AG04450 (cell line): ENCODE measurements at regions not wholly inside any gene's neighbourhood (a gene's known extent, or its start where the extent isn't known, plus 50 kb on each side); places are given as distances from the start of the nearest gene placed in this dataset.

Source experiments
- CTCF ChIA-PET: fragments of 300-600, 350-600 bp; formaldehyde crosslinking; extraction: SDS; loops from one replicate; lab custom pipeline; 2022; ENCODE audit warnings: antibody characterized with exemption, inconsistent platforms; lab: Charles Lee
- POLR2A ChIA-PET: fragments of 350-600 bp; formaldehyde crosslinking; extraction: SDS; loops from one replicate; lab custom pipeline; 2021; ENCODE audit warnings: antibody characterized with exemption, inconsistent platforms; lab: Yijun Ruan, JAX
- DNase-seq: peaks from one replicate; pipeline ENCODE4 v3.0.0-alpha.2; 2011; ENCODE audit warnings: low read depth, low spot score
- H3K27ac ChIP-seq: one replicate; pipeline ENCODE4 v1.5.1; 2012; ENCODE audit warnings: low read depth, low read length, control low read depth
- H3K27me3 ChIP-seq: one replicate; pipeline ENCODE4 v1.6.0; 2012; ENCODE audit warnings: low read length; ENCODE audit not compliant: control insufficient read depth, insufficient read depth
- H3K4me3 ChIP-seq: 2 replicates; pipeline ENCODE4 v1.5.1; 2011; ENCODE audit warnings: mild to moderate bottlenecking, low read depth, low read length, control low read depth
- H3K9me3 ChIP-seq: 2 replicates; pipeline ENCODE4 v1.5.1; 2012; ENCODE audit warnings: low read length; ENCODE audit not compliant: control insufficient read depth, insufficient read depth
- TF ChIP-seq, protein P1 (sequence below): IDR thresholded peaks from 2 replicates; pipeline ENCODE4 v1.5.1; 2011; ENCODE audit warnings: low read depth, low read length, control low read depth, inconsistent platforms

DNA sequence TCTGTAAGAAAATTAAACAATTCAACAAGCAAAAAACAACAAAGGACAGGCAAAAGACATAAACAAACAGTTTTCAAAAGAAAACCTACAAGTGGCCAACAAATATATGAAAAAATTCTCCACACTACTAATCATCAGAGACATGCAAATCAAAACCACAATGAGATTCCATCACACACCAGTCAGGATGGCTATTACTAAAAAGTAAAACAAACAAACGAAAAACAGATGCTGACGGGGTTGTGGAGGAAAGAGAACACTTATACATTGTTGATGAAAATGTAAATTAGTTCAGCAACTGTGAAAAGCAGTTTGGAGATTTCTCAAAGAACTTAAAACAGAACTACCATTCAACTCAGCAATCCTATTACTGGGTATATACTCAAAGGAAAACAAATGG lies 537.6 kb downstream of the HDGFL1 start:
- Histone ChIP-seq H3K27ac (no peak overlapping the region), H3K27me3 (no peaks in the 10 kb centered on the region), H3K4me3 (no peak overlapping the region), H3K9me3 (no peaks in the 10 kb centered on the region; the same call in none of the 2 replicates)
- peak; percentile 69 for DNase-seq
- ChIA-PET CTCF (no interaction called here), POLR2A (no interaction called here)
- TF ChIP-seq, protein P1, sequence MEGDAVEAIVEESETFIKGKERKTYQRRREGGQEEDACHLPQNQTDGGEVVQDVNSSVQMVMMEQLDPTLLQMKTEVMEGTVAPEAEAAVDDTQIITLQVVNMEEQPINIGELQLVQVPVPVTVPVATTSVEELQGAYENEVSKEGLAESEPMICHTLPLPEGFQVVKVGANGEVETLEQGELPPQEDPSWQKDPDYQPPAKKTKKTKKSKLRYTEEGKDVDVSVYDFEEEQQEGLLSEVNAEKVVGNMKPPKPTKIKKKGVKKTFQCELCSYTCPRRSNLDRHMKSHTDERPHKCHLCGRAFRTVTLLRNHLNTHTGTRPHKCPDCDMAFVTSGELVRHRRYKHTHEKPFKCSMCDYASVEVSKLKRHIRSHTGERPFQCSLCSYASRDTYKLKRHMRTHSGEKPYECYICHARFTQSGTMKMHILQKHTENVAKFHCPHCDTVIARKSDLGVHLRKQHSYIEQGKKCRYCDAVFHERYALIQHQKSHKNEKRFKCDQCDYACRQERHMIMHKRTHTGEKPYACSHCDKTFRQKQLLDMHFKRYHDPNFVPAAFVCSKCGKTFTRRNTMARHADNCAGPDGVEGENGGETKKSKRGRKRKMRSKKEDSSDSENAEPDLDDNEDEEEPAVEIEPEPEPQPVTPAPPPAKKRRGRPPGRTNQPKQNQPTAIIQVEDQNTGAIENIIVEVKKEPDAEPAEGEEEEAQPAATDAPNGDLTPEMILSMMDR = no peak

DNA sequence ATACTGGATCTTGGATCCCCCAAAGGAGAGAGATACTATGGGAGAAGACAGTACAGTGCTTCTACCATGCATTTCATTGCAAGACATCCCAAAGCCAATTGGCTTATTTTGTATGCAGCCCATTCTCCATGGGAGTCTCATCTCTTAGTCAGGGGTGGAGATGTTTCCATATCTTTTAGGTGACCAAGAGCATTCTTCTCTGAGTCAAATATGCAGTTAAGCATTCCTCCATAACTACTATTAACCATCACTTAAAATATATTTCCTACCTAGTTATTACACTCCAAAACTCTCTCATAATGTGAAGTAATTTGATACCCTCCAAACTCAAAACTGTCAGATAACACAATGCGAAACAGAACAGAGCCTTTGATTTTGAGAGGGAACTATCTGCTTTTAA lies 542.6 kb downstream of the HDGFL1 start:
- TF ChIP-seq, protein P1 = no peak
- Histone ChIP-seq H3K4me3 (no peak overlapping the region), H3K27me3 (no peaks in the 10 kb centered on the region), H3K27ac (no peak overlapping the region), H3K9me3 (peaks cover 11% of the 10 kb centered on the region; the same call in 1 of the 2 replicates)
- ChIA-PET CTCF (no interaction called here), POLR2A (no interaction called here)
- DNase-seq = peak; percentile 11

DNA sequence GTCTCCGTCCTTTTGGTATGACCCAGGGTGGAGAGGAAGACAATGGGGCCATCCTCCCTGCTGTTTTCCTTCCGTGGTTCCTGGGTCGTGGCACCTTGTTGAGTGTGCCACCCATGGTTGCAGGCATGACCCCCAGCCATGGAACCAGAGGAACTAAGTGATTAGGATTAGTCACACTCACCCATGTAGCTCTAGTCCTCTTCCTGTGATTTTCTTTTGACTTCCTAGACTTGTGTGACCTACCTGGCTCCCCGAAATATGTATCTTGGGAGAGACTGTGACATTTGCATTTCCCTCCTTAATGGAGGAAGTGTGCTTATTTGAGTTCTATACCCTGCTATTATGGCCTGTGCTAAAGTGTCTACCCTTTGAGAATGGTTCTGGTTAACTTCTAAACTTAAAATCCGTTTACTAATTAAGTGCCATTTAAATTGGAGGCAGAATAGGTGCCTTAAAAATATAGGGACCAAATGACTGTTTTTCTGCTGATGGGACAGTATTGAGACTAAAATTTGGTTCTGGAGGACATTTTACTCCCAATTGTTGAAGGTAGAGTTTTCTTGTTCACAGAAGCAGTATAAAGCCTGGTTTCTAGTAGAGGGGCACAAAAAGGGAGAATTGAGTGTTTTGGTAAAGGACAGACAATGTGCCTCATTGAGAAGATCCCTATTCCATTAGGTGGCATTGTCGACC lies 545.6 kb downstream of the HDGFL1 start:
- H3K9me3 ChIP-seq = peaks cover 11% of the 10 kb centered on the region; the same call in 1 of the 2 replicates
- CTCF ChIA-PET = no interaction called here
- POLR2A ChIA-PET = no interaction called here
- no peak overlapping the region for H3K27ac ChIP-seq
- DNase-seq = no peak
- no peak overlapping the region for H3K4me3 ChIP-seq
- TF ChIP-seq, protein P1 = no peak
- no peaks in the 10 kb centered on the region for H3K27me3 ChIP-seq

DNA sequence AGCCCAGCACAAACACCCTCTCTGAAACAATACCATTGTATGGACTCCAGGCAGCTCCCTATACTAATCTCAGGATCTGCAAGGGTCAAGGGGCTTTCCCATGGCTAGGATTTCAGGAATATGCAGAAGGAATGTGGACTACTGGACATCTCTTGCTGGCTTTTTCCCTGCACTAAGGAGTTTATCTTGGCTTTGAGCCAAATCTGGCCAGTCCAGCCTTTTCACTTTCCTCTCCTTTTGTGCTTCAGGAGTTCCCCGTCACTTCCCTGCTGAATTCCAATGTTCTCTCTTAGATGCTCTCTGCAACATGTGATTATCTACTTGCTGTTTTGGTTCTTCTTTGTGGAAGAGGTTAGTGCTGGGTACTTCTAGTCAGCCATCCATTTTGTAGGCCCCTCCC lies 568.2 kb downstream of the HDGFL1 start:
- ChIA-PET CTCF (no interaction called here), POLR2A (no interaction called here)
- H3K4me3 ChIP-seq = no peak overlapping the region
- TF ChIP-seq, protein P1 = no peak
- H3K27me3 ChIP-seq = no peaks in the 10 kb centered on the region
- H3K27ac ChIP-seq = no peak overlapping the region
- peaks cover 8% of the 10 kb centered on the region for H3K9me3 ChIP-seq
- no peak for DNase-seq

DNA sequence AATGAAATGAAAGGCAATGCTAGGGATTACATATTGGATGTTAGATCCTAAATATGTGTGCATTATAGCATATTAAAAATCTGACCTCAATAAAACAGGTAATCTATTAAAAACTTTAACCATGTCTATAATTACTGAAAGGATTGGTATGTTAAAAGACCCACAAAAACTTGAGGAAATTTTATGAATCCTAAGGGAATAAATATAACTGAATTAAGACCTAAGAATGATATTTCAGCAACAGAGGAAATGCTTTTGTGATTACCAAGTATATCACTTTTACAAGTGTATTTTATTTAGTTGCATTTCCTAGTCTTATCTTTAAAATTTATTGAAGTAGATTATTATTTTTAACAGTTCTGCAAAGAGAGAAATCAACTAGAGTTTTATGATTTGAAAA lies 571.5 kb downstream of the HDGFL1 start:
- ChIA-PET POLR2A (no interaction called here), CTCF (no interaction called here)
- Histone ChIP-seq H3K27ac (no peak overlapping the region), H3K27me3 (no peaks in the 10 kb centered on the region), H3K9me3 (peaks cover 8% of the 10 kb centered on the region), H3K4me3 (no peak overlapping the region)
- TF ChIP-seq, protein P1 = no peak
- no peak for DNase-seq
